ENCODE measurements at regions not wholly inside any gene's neighbourhood (a gene's known extent, or its start where the extent isn't known, plus 50 kb on each side); places are given as distances from the start of the nearest gene placed in this dataset.

DNA sequence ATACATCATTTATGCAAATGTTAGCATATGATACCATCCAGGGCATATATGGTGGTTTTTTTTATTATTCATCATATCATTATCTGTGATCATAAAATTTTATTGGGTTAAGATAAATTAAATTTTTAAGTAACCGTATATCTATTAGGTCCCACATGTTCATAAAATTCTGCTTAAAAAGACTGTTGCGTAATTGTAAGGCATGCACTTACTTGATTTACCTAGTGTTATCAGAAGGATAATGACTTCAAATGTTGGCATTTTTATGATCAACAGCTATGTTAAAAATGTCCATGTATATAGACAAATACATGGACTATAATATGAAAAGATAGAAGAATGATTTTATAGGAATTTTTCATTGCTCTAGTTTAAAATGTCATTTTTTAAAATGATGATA, 1625.5 kb upstream of the CELF4 start:
- no peaks in the 10 kb centered on the region for H3F3A ChIP-seq (ENCODE audit: insufficient read depth, low read length)
- H3K79me2 ChIP-seq (ENCODE audit: insufficient read depth, low read length) = no peaks in the 10 kb centered on the region
- H3K9me3 ChIP-seq (ENCODE audit: low read length) = no peaks in the 10 kb centered on the region
- H3K4me2 ChIP-seq (ENCODE audit: low read length) = no peak overlapping the region
- H3K27ac ChIP-seq (ENCODE audit: low read depth, low read length, poor library complexity, severe bottlenecking) = no peak overlapping the region
- H3K9me2 ChIP-seq (ENCODE audit: low read depth, low read length) = no peaks in the 10 kb centered on the region
- H3K4me3 ChIP-seq (ENCODE audit: low read depth, low read length, poor library complexity, severe bottlenecking) = no peak overlapping the region
- H3K27me3 ChIP-seq (ENCODE audit: insufficient read depth, low read length) = no peaks in the 10 kb centered on the region
- no peak overlapping the region for H3K9ac ChIP-seq (ENCODE audit: low read length)
- H3K36me3 ChIP-seq (ENCODE audit: insufficient read depth, low read length) = no peaks in the 10 kb centered on the region
- no peaks in the 10 kb centered on the region for H4K20me1 ChIP-seq (ENCODE audit: insufficient read depth, low read length)
- no peak for TF ChIP-seq EZH2 (IDR thresholded peaks at IDR 0.05; ENCODE audit: borderline replicate concordance, low read length)
- TF ChIP-seq, protein P1, sequence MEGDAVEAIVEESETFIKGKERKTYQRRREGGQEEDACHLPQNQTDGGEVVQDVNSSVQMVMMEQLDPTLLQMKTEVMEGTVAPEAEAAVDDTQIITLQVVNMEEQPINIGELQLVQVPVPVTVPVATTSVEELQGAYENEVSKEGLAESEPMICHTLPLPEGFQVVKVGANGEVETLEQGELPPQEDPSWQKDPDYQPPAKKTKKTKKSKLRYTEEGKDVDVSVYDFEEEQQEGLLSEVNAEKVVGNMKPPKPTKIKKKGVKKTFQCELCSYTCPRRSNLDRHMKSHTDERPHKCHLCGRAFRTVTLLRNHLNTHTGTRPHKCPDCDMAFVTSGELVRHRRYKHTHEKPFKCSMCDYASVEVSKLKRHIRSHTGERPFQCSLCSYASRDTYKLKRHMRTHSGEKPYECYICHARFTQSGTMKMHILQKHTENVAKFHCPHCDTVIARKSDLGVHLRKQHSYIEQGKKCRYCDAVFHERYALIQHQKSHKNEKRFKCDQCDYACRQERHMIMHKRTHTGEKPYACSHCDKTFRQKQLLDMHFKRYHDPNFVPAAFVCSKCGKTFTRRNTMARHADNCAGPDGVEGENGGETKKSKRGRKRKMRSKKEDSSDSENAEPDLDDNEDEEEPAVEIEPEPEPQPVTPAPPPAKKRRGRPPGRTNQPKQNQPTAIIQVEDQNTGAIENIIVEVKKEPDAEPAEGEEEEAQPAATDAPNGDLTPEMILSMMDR (IDR thresholded peaks at IDR 0.05; ENCODE audit: low read length) = no peak
- H2AFZ ChIP-seq (ENCODE audit: low read length) = no peak overlapping the region
- no peaks in the 10 kb centered on the region for H3K4me1 ChIP-seq (ENCODE audit: insufficient read depth, low read length, severe bottlenecking)

DNA sequence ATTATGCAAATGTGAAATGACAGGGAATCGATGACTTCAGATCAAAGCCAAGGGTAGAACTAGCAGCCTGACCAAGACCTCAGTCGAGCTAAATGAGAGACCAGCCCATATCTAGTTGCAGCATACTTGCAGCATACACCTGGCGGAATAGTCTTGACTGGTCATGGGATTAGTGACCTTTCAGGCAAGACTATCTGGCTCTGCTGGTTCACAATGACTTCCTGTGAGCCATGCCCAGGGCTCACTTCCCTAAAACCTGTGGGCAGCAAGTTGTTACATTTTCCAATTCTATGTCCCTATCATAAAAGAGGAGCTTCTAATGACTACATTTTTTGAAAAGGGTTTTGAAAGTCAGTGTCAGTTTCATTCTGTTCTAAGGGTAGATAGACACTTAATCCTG, 1624.9 kb upstream of the CELF4 start:
- TF ChIP-seq EZH2 (IDR thresholded peaks at IDR 0.05; ENCODE audit: borderline replicate concordance, low read length) = no peak
- TF ChIP-seq, protein P1 (IDR thresholded peaks at IDR 0.05; ENCODE audit: low read length) = no peak
- no peaks in the 10 kb centered on the region for H3K4me1 ChIP-seq (ENCODE audit: insufficient read depth, low read length, severe bottlenecking)
- H3K4me2 ChIP-seq (ENCODE audit: low read length) = no peak overlapping the region
- H4K20me1 ChIP-seq (ENCODE audit: insufficient read depth, low read length) = no peaks in the 10 kb centered on the region
- H2AFZ ChIP-seq (ENCODE audit: low read length) = no peak overlapping the region
- H3K9ac ChIP-seq (ENCODE audit: low read length) = no peak overlapping the region
- no peaks in the 10 kb centered on the region for H3K9me3 ChIP-seq (ENCODE audit: low read length)
- no peak overlapping the region for H3K4me3 ChIP-seq (ENCODE audit: low read depth, low read length, poor library complexity, severe bottlenecking)
- no peak overlapping the region for H3K27ac ChIP-seq (ENCODE audit: low read depth, low read length, poor library complexity, severe bottlenecking)
- H3K9me2 ChIP-seq (ENCODE audit: low read depth, low read length) = no peaks in the 10 kb centered on the region
- H3K79me2 ChIP-seq (ENCODE audit: insufficient read depth, low read length) = no peaks in the 10 kb centered on the region
- H3K27me3 ChIP-seq (ENCODE audit: insufficient read depth, low read length) = no peaks in the 10 kb centered on the region
- no peaks in the 10 kb centered on the region for H3F3A ChIP-seq (ENCODE audit: insufficient read depth, low read length)
- no peaks in the 10 kb centered on the region for H3K36me3 ChIP-seq (ENCODE audit: insufficient read depth, low read length)

DNA sequence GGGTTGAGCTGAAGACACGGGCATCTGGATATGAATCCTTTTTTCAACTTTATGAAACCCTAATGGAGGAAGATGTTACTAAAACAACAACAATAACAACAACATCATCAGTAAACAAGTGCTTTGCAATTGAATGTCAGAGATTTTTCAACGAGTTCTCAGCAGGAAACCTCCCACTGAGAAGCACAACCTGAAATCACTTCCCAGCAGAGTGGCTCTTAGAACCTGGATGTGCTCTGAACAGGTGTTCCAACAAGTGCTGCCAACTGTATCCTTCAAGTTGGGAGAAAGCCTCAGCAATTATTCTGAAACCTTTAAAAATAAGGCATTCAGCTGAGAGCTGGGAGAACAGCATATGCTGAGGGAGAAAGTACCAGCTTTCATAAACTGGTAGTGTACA, 1622.7 kb upstream of the CELF4 start:
- no peaks in the 10 kb centered on the region for H3K9me2 ChIP-seq (ENCODE audit: low read depth, low read length)
- no peaks in the 10 kb centered on the region for H3K27me3 ChIP-seq (ENCODE audit: insufficient read depth, low read length)
- H3K9me3 ChIP-seq (ENCODE audit: low read length) = no peaks in the 10 kb centered on the region
- no peaks in the 10 kb centered on the region for H3K36me3 ChIP-seq (ENCODE audit: insufficient read depth, low read length)
- no peaks in the 10 kb centered on the region for H4K20me1 ChIP-seq (ENCODE audit: insufficient read depth, low read length)
- H3F3A ChIP-seq (ENCODE audit: insufficient read depth, low read length) = no peaks in the 10 kb centered on the region
- H3K27ac ChIP-seq (ENCODE audit: low read depth, low read length, poor library complexity, severe bottlenecking) = no peak overlapping the region
- no peaks in the 10 kb centered on the region for H3K4me1 ChIP-seq (ENCODE audit: insufficient read depth, low read length, severe bottlenecking)
- no peak overlapping the region for H2AFZ ChIP-seq (ENCODE audit: low read length)
- no peaks in the 10 kb centered on the region for H3K79me2 ChIP-seq (ENCODE audit: insufficient read depth, low read length)
- H3K4me2 ChIP-seq (ENCODE audit: low read length) = no peak overlapping the region
- H3K4me3 ChIP-seq (ENCODE audit: low read depth, low read length, poor library complexity, severe bottlenecking) = no peak overlapping the region
- no peak overlapping the region for H3K9ac ChIP-seq (ENCODE audit: low read length)
- no peak for TF ChIP-seq EZH2 (IDR thresholded peaks at IDR 0.05; ENCODE audit: borderline replicate concordance, low read length)
- TF ChIP-seq, protein P1 (IDR thresholded peaks at IDR 0.05; ENCODE audit: low read length) = no peak
